ENCODE measurements at regions not wholly inside any gene's neighbourhood (a gene's known extent, or its start where the extent isn't known, plus 50 kb on each side); places are given as distances from the start of the nearest gene placed in this dataset.
"Not testable (repeated sequence)": the region's sequence is repeated elsewhere in the genome, so short reads cannot be mapped to it uniquely, and the experiment has no call there.

- Histone ChIP-seq H3K36me3 (replicated peaks in 1 of 2; ENCODE audit: control extremely low read depth in 1 of 2, control insufficient read depth in 1 of 2, extremely low read depth in 1 of 2, insufficient read depth in 2 of 2, low read length in 1 of 2) (no peaks in the 10 kb centered on the region), H2AFZ (ENCODE audit: insufficient read depth, low read depth, low read length, poor library complexity, severe bottlenecking) (no peak overlapping the region), H3K27ac (ENCODE audit: low read length in 2 of 2) (no peak overlapping the region), H3K4me3 (ENCODE audit: control extremely low read depth in 1 of 5, extremely low read depth in 1 of 5, insufficient read depth in 1 of 5, low read depth in 2 of 5, low read length in 4 of 5) (no peak overlapping the region), H3K9ac (ENCODE audit: low read length) (no peak overlapping the region), H3K27me3 (replicated peaks in 1 of 4; ENCODE audit: control extremely low read depth in 1 of 4, control insufficient read depth in 3 of 4, insufficient read depth in 4 of 4, low read length in 3 of 4) (no peaks in the 10 kb centered on the region), H3K4me1 (ENCODE audit: control insufficient read depth in 2 of 2, insufficient read depth in 2 of 2, low read length in 2 of 2) (no peaks in the 10 kb centered on the region), H3K79me2 (ENCODE audit: control insufficient read depth, insufficient read depth, low read length) (no peaks in the 10 kb centered on the region), H4K20me1 (ENCODE audit: control insufficient read depth, insufficient read depth, low read length, poor library complexity, severe bottlenecking) (no peaks in the 10 kb centered on the region), H3K9me3 (ENCODE audit: control extremely low read depth in 1 of 3, control insufficient read depth in 2 of 3, insufficient read depth in 1 of 3, low read length in 2 of 3) (no peaks in the 10 kb centered on the region), H3K4me2 (replicated peaks; ENCODE audit: low read depth, low read length, poor library complexity, severe bottlenecking) (no peak overlapping the region)
- POLR2A ChIA-PET: no interaction called here
- no peak overlapping the region for H3K27ac Mint-ChIP-seq
- H3K4me3 Mint-ChIP-seq: no peak overlapping the region
- 57% methylated on average over 1 of the region's 5 CpGs for WGBS (ENCODE audit: insufficient coverage)
- no peak for DNase-seq
- CTCF ChIA-PET: no interaction called here
- peaks cover 3% of the 10 kb centered on the region for H3K27me3 Mint-ChIP-seq
- TF ChIP-seq EZH2 (IDR thresholded peaks at IDR 0.05; ENCODE audit: borderline replicate concordance, insufficient read depth, low read depth, low read length, poor library complexity, severe bottlenecking) (no peak), CTCF (IDR thresholded peaks at IDR 0.05) (no peak)
- no peaks in the 10 kb centered on the region for H3K9me3 Mint-ChIP-seq (ENCODE audit: insufficient read depth)
- intact Hi-C loops (cut with micrococcal nuclease): no loop called here
- H3K4me1 Mint-ChIP-seq: no peaks in the 10 kb centered on the region
- no peak for ATAC-seq (ENCODE audit: low read depth)
Measured at GRCh38 chr5:88021141-88021540, 247.5 kb downstream of the TMEM161B start.

- H3K9me3 ChIP-seq (ENCODE audit: control extremely low read depth in 1 of 3, control insufficient read depth in 2 of 3, insufficient read depth in 1 of 3, low read length in 2 of 3); H3K9ac ChIP-seq (ENCODE audit: low read length); H3K4me3 ChIP-seq (ENCODE audit: control extremely low read depth in 1 of 5, extremely low read depth in 1 of 5, insufficient read depth in 1 of 5, low read depth in 2 of 5, low read length in 4 of 5); H3K27ac Mint-ChIP-seq; H3K27me3 ChIP-seq (replicated peaks in 1 of 4; ENCODE audit: control extremely low read depth in 1 of 4, control insufficient read depth in 3 of 4, insufficient read depth in 4 of 4, low read length in 3 of 4); H3K79me2 ChIP-seq (ENCODE audit: control insufficient read depth, insufficient read depth, low read length); H2AFZ ChIP-seq (ENCODE audit: insufficient read depth, low read depth, low read length, poor library complexity, severe bottlenecking); H4K20me1 ChIP-seq (ENCODE audit: control insufficient read depth, insufficient read depth, low read length, poor library complexity, severe bottlenecking); H3K36me3 ChIP-seq (replicated peaks in 1 of 2; ENCODE audit: control extremely low read depth in 1 of 2, control insufficient read depth in 1 of 2, extremely low read depth in 1 of 2, insufficient read depth in 2 of 2, low read length in 1 of 2); H3K27me3 Mint-ChIP-seq; H3K4me3 Mint-ChIP-seq; POLR2A ChIA-PET; ATAC-seq (ENCODE audit: low read depth); H3K9me3 Mint-ChIP-seq (ENCODE audit: insufficient read depth); DNase-seq; intact Hi-C loops (cut with micrococcal nuclease); H3K4me1 ChIP-seq (ENCODE audit: control insufficient read depth in 2 of 2, insufficient read depth in 2 of 2, low read length in 2 of 2); CTCF ChIA-PET; H3K27ac ChIP-seq (ENCODE audit: low read length in 2 of 2); H3K4me1 Mint-ChIP-seq; H3K4me2 ChIP-seq (replicated peaks; ENCODE audit: low read depth, low read length, poor library complexity, severe bottlenecking): not testable (repeated sequence)
- 70% methylated on average over 7 of the region's 7 CpGs for WGBS (ENCODE audit: insufficient coverage)
Measured at GRCh38 chr5:88014984-88015383, 253.7 kb downstream of the TMEM161B start.

Measured in B cell (primary cell).